ENCODE measurements at regions not wholly inside any gene's neighbourhood (a gene's known extent, or its start where the extent isn't known, plus 50 kb on each side); places are given as distances from the start of the nearest gene placed in this dataset.
"Not testable (repeated sequence)": the region's sequence is repeated elsewhere in the genome, so short reads cannot be mapped to it uniquely, and the experiment has no call there.

DNA sequence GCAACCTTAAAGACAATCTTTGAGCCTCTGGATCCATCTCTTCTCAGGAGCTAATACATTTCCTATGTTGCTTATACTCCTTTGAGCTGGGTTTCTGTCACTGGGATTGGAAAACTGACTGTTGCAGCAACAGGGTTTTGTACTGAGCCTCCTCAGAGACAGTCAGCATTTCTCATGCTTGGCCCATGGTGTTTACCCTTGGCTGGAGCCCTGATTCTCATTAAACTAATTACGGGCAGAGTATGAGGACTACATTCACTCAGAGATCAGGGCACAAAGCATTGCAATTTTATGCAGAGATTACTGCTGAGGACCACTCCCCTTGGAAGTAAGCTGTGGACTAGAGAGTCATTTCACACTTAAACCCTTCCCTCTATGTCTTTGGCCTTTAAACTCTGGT, 134.5 kb downstream of the LRIG2 start:
- DNase-seq, result no peak
- intact Hi-C loops (cut with DNase I), result no loop called here
- Histone ChIP-seq H3K36me3 (ENCODE audit: insufficient read depth in 1 of 2, low read depth in 1 of 2) (no peaks in the 10 kb centered on the region), H3K4me3 (no peak overlapping the region), H3K4me1 (no peaks in the 10 kb centered on the region), H3K27me3 (ENCODE audit: insufficient read depth in 3 of 3, low read length in 2 of 3) (peaks cover 0 to 3% (median 3%) of the 10 kb centered on the region in 3 donors), H3K27ac (no peak overlapping the region), H3K9me3 (no peaks in the 10 kb centered on the region)
- 65 to 69% (median 67%) methylated on average over 1 of the region's 1 CpG for WGBS, 3 donors
- TF ChIP-seq, protein P1, sequence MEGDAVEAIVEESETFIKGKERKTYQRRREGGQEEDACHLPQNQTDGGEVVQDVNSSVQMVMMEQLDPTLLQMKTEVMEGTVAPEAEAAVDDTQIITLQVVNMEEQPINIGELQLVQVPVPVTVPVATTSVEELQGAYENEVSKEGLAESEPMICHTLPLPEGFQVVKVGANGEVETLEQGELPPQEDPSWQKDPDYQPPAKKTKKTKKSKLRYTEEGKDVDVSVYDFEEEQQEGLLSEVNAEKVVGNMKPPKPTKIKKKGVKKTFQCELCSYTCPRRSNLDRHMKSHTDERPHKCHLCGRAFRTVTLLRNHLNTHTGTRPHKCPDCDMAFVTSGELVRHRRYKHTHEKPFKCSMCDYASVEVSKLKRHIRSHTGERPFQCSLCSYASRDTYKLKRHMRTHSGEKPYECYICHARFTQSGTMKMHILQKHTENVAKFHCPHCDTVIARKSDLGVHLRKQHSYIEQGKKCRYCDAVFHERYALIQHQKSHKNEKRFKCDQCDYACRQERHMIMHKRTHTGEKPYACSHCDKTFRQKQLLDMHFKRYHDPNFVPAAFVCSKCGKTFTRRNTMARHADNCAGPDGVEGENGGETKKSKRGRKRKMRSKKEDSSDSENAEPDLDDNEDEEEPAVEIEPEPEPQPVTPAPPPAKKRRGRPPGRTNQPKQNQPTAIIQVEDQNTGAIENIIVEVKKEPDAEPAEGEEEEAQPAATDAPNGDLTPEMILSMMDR (IDR thresholded peaks at IDR 0.05), result no peak
- no peak for ATAC-seq

DNA sequence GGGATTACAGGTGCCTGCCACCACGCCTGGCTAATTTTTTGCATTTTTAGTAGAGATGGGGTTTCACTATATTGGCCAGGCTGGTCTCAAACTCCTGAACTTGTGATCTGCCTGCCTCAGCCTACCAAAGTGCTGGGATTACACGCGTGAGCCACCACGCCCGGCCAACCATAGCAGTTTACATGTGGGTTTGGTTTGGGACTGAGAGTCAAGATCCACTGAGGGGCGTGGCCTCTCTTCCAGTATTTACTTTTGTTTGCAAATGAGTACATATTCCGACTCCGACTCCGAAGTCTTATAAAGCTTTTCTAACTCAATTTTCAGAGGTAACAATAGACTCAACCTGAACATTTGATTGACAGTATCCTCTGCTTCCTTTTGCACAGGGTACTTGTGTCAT, 135.4 kb downstream of the LRIG2 start:
- H3K9me3 ChIP-seq; H3K4me3 ChIP-seq; DNase-seq; intact Hi-C loops (cut with DNase I); ATAC-seq; H3K27ac ChIP-seq; H3K4me1 ChIP-seq; H3K36me3 ChIP-seq (ENCODE audit: insufficient read depth in 1 of 2, low read depth in 1 of 2); H3K27me3 ChIP-seq (ENCODE audit: insufficient read depth in 3 of 3, low read length in 2 of 3): not testable (repeated sequence)
- 87 to 88% (median 87%) methylated on average over 9 of the region's 9 CpGs for WGBS, 3 donors

DNA sequence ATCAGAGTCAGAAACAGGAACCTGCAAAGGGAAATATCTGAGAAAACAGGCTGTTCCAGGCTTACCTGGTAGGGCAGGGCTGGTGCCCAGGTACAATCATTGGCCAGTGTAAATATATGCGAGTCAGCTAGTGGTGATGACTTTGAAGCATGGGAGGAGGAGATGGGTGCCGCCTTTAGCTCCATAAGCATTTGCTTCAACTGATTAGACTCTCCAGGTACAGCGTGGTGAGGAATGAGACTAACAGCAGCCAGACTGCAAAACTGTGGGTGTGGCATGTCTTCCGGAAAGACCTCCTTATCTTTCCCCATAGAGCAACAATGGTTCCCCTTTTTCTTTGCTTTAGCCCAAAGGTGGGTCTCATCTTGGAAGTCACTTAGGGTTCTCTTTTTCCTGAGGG, 137.2 kb downstream of the LRIG2 start:
- intact Hi-C loops (cut with DNase I), result no loop called here
- 73 to 83% (median 80%) methylated on average over 4 of the region's 4 CpGs for WGBS, 3 donors
- no peak for ATAC-seq
- H3K27me3 ChIP-seq (ENCODE audit: insufficient read depth in 3 of 3, low read length in 2 of 3), result peaks cover 0 to 3% (median 3%) of the 10 kb centered on the region in 3 donors
- H3K36me3 ChIP-seq (ENCODE audit: insufficient read depth in 1 of 2, low read depth in 1 of 2), result no peaks in the 10 kb centered on the region
- TF ChIP-seq, protein P1 (IDR thresholded peaks at IDR 0.05), result no peak
- no peak overlapping the region for H3K4me3 ChIP-seq
- H3K4me1 ChIP-seq, result no peaks in the 10 kb centered on the region
- no peak overlapping the region for H3K27ac ChIP-seq
- H3K9me3 ChIP-seq, result no peaks in the 10 kb centered on the region
- no peak for DNase-seq

DNA sequence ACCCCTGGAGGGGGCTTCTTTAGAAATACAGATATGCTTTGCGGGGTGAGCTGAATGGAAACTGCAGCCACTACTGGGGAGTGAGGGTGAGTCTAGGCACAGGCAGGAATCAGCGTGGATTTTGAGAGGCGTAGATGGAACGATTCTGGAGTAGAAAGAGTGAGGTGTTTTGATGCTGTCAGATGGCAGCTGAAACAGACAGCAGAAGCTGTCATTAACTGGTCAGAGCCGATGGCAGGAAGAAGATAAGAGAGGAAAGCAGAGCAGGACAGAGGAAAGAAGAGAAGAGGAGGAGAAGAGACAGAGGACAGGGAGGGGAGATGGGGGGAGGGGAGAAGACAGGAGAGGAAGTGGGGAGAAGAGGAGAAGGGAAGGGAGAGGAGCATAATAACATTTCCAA, 138.5 kb downstream of the LRIG2 start:
- Histone ChIP-seq H3K27ac (no peak overlapping the region), H3K27me3 (ENCODE audit: insufficient read depth in 3 of 3, low read length in 2 of 3) (peaks cover 0 to 3% (median 3%) of the 10 kb centered on the region in 3 donors), H3K9me3 (no peaks in the 10 kb centered on the region), H3K4me3 (no peak overlapping the region), H3K4me1 (no peaks in the 10 kb centered on the region), H3K36me3 (ENCODE audit: insufficient read depth in 1 of 2, low read depth in 1 of 2) (no peaks in the 10 kb centered on the region)
- ATAC-seq, result no peak
- no peak for DNase-seq
- intact Hi-C loops (cut with DNase I), result no loop called here
- 68 to 73% (median 68%) methylated on average over 5 of the region's 5 CpGs for WGBS, 3 donors
- TF ChIP-seq, protein P1 (IDR thresholded peaks at IDR 0.05), result no peak

DNA sequence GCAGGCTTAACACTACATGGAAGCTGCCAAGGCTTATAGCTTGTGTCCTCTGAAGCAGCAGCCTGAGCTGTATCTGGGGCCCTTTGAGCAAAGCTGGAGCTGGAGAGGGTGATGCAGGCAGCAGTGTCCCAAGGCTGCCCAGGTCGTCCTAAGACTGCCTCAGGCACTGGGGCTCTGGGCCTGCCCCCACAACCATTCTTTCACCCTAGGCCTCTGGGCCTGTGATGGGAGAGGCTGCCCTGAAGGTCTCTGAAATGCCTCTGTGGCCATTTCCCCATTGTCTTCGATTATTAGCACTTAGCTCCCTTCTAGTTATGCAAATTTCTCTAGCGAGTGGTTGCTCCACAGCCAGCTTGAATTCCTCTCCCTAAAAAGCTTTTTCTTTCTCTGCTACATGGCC, 142.0 kb downstream of the LRIG2 start:
- H3K36me3 ChIP-seq (ENCODE audit: insufficient read depth in 1 of 2, low read depth in 1 of 2), result no peaks in the 10 kb centered on the region
- WGBS, 3 donors, result 79 to 86% (median 84%) methylated on average over 3 of the region's 3 CpGs
- TF ChIP-seq, protein P1 (IDR thresholded peaks at IDR 0.05), result no peak
- H3K27ac ChIP-seq, result no peak overlapping the region
- intact Hi-C loops (cut with DNase I), result no loop called here
- ATAC-seq, result no peak
- no peak for DNase-seq
- no peak overlapping the region for H3K4me3 ChIP-seq
- H3K27me3 ChIP-seq (ENCODE audit: insufficient read depth in 3 of 3, low read length in 2 of 3), result peaks cover 0 to 3% (median 0%) of the 10 kb centered on the region in 3 donors
- H3K4me1 ChIP-seq, result no peaks in the 10 kb centered on the region
- no peaks in the 10 kb centered on the region for H3K9me3 ChIP-seq

Measured in psoas muscle (tissue), 7 donors.